Activated T-cell treated with anti-CD3 and anti-CD28 coated beads for 48 hours (primary cell): ENCODE measurements at regions not wholly inside any gene's neighbourhood (a gene's known extent, or its start where the extent isn't known, plus 50 kb on each side); places are given as distances from the start of the nearest gene placed in this dataset.
A peak's percentile ranks its signal among the peaks of the same experiment; 100 is the strongest.

ENCODE experiments used
- DNase-seq: peaks from one replicate; pipeline ENCODE4 v3.0.0-alpha.2; 2020; ENCODE audit warnings: low read depth

DNA sequence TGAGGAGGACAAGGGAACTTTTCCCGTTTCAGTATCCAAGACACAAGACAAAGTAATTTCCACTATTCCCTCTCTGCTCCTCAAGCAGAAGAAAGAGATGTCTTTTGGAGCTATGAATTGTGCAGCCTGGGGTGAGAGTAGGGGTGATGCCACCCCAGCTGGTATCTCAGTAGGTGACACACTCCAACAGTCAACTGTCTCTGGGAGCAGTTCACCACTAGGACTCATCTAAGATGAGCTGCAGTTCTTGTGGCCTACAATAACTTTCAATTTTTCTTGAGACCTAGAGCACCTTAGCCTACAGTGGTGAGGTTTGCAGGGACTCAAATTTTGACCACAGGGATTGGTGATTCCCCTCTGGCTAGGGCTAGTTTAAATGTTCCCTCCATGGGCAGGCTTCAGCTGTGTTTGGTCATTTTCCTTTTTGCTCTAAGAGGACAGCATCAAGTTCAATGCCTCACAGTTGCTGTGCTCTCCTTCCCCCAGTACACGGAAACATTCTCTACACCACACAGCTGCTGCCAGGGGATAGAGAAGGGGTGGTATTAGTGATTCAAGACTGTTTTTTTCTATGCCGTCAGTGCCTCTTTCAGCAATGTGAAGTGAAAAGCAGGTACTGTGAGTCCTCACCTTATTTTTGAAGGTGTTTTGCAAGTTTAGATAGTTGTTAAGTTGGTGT, 278.6 kb upstream of the RORB start:
- no peak for DNase-seq

DNA sequence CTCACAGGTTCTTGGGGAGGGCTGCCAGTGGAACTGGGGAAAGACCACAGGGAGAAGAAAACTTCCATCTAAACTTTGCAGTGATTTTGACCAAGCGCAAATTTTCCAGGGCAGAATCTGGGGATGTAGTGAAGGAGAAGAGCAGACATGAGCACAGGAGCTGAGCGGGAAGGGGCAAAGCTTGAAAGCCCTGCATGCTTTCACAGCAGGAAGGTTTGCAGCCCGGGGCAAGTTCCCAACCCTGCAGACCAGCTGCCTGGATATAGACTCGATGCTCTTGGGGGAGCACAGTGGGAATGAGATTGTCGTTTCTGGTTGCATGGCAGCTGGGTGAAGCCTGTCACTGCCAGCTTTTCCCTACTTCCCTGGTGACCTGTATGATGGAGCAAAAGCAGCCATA, 276.8 kb upstream of the RORB start:
- no peak for DNase-seq

DNA sequence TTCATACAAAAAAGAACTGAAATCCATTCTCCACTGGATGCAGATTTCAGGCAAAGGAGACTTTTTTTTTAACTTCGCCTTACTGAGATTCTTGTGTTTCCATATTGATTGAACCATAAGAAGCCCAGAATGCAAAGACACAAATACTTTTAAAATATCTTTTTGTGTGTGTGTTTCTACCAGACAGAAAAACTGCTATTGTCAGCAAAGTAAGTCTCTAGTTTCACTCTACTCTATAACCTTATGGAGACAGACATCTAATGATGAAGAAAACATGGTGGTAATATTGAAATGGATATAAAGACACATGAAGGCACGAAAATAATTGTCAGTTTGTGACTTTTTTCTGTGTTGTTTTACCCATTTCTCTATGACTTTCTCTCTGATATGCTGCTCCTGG, 260.3 kb upstream of the RORB start:
- no peak for DNase-seq

DNA sequence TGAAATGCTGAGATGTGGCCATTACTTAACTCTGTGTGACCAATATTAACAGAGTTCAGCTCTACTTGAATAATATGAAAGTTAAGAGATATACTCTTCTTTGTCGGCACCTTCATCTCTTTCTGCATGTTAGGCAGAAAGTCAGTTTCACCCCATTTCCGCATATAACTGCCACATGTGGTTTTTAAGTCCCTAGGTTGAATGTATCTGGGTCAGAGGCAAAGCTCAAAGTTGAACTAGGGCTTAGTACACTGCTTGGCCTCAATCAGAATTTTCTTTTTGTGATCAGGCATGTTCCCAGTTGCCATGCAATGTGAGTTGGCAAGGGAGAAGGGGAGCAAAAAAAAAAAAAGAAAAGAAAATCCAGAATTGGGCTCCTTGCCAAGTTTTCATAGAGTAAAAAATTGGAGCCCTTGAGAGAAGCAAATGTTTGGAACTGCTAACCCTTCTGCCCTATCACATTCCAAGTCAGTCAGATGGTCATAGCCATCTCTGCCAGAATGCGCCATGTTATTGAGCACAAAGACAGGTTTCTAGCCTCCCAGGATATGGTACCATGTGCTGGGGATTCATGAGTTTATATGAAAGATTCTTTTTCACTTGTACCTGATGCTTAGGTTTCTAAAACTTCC, 251.2 kb upstream of the RORB start:
- DNase-seq = no peak

DNA sequence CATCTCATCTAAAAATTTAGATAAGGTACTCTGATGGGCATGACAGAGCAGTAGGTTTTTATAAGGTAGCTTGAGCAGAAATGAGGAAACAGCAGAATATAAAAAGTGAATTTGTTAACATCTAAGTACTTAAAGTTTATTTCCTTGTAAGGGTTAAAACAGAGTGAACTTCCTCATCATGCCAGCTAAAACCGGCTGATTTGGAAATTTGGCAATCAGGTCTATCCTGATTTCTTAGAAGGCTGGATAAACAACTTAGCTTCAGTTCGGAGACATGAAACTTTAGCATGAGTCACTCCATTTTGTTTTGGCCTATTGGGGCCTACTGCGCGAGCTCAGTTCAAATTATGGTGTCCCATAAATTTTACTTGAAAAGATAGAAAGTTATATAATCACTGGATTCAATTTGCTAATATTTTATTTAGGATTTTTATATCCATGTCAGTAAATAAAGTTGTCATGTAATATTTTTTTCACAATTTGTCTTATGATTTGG, 241.6 kb upstream of the RORB start:
- no peak for DNase-seq

DNA sequence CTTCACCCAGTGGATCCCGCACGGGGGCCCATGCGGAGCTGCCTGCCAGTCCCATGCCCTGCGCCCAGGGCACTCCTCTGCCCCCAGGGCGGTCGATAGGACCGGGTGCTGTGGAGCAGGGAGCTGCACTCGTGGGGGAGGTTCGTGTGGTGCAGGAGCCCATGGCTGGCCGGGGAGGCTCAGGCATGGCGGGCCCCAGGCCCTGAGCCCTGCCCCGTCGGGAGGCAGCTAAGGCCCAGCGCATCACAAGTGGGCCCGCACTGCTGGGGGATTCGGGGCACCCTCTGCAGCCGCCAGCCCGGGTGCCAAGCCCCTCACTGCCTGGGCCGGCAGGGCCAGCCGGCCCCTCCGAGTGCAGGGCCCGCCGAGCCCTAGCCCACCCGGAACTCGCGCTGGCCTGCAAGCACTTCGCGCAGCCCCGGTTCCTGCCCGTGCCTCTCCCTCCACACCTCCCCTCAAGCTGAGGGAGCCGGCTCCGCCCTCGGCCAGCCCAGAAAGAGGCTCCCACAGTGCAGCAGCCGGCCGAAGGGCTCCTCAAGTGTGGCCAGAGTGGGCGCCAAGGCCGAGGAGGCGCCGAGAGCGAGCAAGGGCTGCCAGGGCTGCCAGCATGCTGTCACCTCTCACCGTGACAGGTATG, 221.1 kb upstream of the RORB start:
- DNase-seq = no peak

DNA sequence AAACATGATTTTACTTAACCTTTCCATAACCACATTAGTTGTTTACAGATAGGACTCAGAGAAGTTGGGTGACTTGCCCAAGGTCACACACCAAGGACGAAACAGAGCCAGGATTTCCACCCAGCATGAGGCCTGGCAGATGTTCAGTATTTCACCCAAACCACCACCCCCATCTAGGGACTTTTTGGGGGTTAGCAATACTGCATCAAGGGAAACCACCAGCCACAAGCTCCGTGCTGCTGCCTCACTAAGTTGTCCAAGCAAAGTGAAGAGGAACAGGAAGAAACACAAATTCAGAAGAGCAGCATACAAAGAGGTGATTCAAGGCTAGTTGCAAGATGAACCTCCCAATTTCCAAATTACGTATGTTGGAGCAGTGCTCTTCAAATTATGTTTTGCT, 219.6 kb upstream of the RORB start:
- peak; percentile 4 for DNase-seq

DNA sequence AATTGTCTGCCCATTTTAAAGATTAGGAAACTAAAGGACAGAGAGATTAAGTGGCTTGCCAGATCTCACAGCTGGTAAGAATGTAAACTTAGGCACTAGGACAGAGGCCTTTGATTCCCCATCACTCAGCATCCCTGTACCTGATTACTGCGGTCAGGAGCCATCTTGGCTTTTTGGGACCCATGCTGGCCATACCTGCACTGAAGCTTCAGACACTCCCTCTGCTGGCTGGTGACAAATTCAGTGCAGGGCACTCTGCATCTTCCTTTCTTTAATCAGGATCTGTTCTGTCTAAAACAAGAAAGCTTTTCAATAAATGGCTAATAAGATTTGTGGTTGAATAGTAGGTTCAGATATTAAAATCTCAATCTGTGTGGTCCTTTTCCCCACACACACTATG, 215.5 kb upstream of the RORB start:
- no peak for DNase-seq

DNA sequence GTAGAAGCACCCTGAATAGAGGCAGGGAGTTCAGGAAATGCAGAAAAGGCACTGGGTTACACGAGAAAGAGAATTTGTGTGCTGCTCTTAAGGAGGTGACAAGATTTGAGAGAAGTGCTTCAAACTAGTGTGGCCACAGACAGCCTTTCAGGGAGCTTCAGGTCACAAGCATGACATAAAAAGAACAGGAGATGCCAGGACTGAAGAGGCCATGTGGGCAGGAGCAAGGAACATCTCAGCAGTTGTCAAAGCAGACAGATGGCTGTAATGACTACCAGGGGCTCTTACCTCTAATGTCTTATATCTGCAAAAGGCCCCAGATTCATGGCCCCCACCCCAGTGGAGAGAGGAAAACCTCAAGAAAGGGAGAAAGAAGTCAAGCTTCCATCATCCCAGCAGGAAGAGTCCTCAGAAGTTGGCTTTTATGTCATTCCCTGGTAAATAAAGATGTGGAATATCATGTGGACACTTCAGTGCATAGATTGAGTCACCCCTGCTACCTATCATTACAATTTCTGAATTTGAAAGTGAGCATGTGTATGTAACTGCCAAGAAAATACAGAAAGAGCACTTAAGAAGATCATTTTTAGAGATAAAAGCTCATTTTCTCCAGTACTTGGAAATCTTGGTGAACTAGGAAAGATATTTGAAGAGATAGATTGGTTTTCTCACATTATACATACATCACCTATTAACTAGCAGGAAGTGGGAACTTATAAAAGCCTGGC, 214.4 kb upstream of the RORB start:
- no peak for DNase-seq

DNA sequence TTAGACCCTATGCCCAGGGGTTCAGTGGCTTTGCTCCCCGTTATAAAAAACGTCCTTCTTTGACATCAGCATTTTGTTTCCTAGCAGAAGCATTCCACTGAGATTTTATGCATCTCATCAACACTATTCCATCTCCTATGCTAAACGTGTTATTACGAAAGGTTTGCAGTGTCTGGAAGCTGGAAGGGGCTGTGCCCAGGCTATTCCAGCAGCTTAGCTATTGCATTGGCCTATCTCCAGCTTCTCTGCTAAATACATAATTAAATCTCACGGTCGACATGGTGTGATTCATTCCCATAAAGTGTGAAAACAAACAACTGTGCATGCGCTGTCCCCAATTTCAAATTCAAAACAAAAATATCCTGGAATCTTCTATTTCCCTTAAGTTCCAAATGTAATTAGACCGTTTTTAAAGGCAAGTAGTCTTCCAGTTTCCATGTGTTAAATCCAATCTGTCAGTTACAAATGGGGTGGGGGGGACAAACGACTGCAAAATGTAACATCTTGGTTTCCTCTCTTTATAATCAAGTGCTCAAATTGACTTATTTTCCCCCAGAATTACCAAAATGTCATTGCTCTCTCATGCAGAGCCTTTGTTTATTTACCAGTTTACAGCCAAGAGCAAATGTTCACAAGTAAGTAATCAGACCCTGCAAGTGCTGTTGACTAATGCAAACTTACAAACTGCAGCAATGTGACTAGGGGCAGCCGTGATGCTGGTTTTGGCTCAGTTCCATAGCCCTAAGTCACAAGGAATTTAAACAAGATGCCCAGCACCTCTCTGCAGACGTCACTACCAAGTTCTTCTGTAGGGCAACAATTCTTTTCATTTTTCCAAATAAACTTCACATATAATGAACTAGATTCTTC, 212.3 kb upstream of the RORB start:
- no peak for DNase-seq

DNA sequence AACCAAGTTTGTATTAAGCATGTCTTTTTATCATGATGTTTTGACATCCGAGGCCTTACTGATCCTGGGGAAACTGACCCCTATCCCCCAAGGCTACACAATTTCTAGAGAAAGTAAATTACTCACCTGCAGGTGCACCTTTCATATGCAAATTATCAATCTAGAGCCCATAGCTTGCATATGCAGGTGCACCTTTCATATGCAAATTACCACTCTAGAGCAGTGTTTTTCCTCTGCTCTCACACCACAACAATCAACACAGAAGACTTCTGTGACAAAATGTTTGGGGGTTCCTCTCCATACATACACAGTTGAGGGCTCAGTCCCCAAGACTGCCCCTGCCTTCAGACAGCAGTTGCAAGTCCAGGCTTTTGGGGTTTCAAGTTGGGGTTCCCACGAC, 203.7 kb upstream of the RORB start:
- DNase-seq = no peak

DNA sequence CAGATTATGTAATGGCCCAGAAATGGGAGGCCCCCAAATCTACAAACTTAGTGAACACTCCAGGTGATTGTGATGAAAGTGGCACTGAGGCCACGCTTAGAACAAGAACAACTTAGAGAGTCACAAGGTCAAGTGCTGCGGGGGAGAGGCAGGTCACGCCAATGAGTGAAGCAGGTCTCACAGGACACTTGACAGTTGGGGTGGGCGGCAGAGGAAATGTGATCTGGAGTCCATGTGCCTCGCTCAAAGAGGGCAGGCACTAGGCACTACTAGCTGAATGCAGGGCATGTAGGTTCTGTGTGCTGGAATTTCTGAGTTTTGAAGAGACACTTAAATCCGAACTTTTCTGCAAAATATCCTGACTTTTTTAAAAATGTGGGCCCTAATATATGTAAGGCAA, 193.2 kb upstream of the RORB start:
- DNase-seq = no peak

DNA sequence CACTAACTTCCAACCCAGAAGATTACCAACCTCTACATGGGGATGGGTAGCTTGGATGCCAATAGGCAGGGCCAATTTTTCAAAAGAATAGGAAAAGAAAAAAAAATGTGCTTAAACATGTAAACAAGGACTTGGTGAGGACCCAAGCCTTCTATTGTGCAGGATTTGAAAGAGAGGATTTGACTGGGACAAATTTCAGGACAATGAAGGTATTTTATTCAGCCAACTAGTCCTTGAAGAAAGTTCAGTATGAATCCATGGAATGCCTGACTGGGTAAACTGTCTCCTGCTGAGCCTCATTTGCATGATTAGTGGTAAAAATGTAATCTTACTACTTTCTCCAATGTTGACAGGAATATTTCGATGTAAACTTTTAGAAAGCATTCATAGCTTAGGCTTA, 192.5 kb upstream of the RORB start:
- DNase-seq = no peak

DNA sequence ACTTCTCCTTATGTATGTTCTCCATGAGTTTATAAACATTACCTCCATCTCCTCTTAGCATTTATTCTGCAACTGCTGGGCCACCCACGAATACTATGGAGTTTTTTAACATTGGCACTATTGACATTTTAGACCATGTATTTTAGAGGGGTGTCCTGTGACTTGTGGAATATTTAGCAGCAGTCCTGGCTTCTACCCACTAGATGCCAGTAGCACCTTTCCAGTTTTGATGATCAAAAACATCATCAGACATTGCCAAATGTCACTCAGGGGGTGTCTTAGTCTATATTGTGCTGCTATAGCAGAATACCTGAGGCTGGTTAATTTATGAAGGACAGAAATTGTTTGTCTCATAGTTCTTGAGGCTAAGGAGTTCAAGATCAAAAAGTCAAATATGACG, 187.5 kb upstream of the RORB start:
- no peak for DNase-seq

DNA sequence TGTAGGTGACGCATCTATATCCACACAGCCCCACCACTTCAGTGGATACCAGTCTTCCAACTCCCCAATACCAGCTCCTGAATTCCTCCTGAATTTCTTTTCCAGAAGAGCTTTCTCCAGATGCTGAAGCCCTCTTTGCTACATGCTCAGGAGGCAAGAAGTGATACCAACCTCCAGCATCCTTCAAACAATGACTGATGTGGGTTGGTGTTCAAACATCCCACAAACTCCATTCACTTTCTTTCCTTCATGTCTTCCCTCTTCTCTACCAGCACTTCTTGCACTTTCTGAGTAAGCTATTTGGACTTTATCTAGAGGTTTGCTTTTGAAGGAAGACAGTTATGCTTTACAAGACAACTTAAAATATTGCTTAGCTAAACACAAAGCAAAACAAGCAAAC, 179.9 kb upstream of the RORB start:
- no peak for DNase-seq

DNA sequence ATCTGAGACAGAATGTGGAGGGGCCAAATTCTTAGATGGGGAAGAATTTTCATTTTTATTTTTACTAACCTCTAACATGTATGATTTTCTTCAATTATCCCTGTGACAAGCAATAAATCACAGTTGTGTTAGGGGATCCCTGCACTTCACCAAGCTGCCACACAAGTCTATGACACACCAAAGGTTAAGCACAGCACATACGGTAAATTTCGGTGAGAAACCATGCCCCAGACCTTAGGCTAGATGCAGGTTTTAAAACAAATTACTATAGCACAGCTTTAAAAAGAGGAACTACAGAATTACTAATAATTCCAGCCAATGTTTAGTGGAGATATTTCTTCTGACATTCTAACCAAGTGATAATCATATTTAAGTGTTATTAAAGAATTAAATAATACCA, 175.7 kb upstream of the RORB start:
- no peak for DNase-seq

DNA sequence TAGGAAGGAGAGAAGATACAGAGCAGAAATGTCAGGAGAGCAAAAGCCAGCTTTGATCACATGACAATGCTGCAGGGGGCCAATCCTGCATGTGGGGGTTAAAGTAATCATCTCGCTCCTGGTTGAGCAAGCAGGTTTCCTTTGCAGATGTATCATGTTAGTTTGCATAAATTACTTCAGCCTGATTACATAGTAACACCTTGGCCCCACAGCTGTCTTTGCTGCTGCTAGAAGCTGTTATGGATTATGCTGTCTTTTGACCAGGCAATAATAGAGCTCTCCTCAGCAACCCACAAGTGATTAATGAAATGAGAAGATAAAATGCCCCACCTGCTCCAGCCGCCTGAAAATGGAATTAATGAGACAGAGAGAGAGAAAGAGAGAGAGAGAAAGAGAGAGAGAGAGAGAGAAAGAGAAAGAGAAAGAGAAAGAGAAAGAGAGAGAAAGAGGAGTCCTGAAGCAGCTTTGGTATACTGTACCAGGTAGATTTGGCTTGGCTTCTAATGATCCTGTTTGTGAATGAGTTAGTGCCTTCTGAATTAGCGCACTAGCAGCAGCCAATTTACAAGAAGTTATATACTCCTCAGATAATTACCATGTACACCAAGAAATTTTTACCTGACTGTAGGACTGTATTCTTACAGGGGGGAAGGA, 174.3 kb upstream of the RORB start:
- DNase-seq = no peak

DNA sequence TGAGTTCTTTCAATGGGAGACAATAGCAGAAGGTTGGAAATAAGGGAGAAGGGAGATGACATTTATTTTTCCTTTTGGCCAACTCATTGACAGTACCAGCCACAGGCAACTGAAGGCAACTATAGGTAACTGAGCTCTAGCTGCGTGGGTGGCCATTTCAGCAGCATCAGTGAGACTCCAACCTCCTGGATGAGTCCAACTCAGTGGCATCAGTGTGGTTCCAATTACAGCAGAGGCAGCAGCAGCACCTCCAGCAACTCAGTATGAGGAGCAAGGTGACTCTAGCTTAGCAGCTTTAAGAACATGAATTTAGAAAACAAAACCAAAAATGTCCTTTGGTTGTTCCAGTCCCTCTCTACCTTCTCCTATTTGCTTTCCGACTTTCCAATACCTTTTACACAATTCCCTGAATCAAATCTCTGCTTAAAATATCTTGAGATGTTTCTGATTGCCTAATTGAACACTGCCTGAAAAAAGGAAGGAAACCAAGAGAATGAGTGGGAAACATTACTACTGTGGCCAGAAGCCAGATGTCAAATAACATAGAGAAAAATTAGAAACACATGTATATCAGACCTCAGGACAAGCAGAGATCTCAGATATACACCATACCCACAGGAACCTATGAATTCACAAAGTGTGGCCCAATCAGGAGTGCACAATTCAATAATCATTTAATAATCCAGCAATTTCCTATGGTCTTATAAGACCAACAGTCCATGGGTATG, 166.5 kb upstream of the RORB start:
- DNase-seq = no peak

DNA sequence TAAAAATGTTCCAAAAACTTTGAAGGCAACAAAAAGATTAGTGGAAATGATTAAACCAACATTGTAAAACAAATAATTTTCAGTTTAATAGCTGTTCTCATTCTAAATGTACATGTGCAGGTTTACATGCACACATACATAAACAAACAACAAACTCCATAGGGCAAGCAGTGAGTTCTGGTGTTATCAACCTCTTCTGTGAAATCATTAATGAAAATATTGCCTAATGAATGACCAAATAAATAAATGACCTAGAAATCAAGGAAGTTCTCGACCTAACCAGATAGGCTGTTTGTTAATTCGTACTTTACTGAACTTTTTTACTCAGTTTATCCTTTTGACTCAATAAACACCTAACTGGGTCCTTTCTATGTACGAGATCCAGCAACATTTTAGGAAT, 165.5 kb upstream of the RORB start:
- DNase-seq = no peak

DNA sequence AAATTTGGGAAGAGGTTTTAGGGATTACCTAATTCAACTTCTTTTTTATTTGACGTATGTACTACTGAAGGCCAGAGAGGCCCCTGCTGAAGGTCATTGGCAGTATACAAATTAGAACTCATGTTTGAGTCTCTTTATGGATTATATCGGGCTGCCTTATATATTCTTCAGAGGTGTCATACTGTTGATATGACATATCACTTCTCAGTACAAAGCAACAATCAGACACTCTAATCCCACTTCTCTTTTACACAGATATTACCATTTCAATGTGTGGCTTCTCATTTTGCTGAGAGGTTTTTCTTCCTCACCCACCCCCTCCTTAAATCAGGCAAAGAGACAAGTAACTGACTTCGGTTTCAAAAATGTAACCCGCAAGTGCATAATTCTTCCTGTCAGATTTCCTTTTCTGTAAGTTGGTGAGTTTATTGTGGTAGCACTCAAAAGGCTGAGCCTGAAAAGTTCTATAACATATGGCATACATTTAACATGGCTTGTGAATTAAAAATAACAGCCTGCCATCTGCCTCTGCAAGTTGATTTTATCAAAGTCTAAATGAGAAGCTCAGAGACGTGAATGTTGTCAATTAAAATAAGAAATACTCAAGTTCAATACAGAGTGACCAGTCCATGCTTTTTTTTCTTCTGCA, 163.6 kb upstream of the RORB start:
- no peak for DNase-seq
